ENCODE measurements at regions not wholly inside any gene's neighbourhood (a gene's known extent, or its start where the extent isn't known, plus 50 kb on each side); places are given as distances from the start of the nearest gene placed in this dataset.

DNA sequence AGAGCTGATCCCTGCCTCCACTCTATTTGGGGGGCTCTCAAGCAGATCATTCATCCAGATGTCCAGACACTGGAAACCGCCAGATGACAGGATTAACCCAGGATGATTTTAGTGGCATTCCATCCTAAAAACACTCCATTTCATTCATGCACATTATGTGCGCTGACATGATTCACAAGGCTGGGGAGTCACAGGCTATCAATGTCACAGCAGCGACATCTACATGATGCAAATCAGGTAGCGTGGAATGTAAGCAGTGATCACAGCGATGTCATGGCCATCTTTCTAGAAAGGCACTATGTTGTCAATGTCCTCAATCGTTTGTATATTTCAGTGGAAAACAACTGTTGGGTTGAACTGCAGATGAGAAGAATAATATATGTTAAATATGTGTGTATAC lies 331.5 kb upstream of the MSX2 start:
- TF ChIP-seq, protein P1, sequence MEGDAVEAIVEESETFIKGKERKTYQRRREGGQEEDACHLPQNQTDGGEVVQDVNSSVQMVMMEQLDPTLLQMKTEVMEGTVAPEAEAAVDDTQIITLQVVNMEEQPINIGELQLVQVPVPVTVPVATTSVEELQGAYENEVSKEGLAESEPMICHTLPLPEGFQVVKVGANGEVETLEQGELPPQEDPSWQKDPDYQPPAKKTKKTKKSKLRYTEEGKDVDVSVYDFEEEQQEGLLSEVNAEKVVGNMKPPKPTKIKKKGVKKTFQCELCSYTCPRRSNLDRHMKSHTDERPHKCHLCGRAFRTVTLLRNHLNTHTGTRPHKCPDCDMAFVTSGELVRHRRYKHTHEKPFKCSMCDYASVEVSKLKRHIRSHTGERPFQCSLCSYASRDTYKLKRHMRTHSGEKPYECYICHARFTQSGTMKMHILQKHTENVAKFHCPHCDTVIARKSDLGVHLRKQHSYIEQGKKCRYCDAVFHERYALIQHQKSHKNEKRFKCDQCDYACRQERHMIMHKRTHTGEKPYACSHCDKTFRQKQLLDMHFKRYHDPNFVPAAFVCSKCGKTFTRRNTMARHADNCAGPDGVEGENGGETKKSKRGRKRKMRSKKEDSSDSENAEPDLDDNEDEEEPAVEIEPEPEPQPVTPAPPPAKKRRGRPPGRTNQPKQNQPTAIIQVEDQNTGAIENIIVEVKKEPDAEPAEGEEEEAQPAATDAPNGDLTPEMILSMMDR (IDR thresholded peaks at IDR 0.05; ENCODE audit: low read depth, low read length), result no peak
- no peak for DNase-seq (ENCODE audit: extremely low read depth, low read depth)

DNA sequence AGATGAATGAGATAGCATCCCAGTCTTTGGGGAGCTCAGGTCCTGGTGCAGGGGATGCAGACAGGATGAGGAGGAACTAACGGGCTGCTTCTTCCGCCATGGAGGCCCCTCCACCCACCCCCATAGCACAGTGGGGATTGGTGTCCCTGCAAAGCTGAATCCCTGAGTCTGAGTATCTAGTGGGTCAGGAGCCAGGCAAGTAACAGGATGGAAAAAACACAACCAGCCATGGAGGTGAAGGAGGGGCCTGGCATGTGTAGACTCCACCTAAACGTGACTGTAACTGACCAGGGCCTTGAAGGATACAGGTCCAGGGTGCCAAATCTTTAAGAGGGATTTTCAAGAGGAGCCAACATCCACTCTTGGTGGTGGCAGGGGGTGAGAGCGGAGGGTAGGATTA lies 327.8 kb upstream of the MSX2 start:
- no peak for DNase-seq (ENCODE audit: extremely low read depth, low read depth)
- TF ChIP-seq, protein P1 (IDR thresholded peaks at IDR 0.05; ENCODE audit: low read depth, low read length), result no peak

DNA sequence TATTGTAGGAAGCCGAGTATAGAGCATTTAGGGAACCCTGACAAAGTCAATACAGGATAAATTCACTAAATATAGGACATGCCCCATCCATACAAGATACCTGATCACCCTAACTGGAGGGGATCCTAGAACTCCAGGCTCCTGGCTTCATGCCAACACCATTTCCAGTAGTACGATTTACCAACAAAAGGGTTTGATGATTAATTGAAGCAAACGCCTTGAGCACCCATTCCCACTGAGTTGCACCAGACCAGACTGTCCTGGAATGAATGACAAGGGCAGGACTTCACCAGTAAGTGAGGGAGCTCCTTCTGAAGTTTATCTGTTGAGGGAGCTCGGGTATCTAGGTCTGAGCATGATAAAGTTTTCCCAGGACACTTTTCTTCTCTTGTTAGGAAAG lies 327.2 kb upstream of the MSX2 start:
- TF ChIP-seq, protein P1 (IDR thresholded peaks at IDR 0.05; ENCODE audit: low read depth, low read length), result no peak
- DNase-seq (ENCODE audit: extremely low read depth, low read depth), result no peak

DNA sequence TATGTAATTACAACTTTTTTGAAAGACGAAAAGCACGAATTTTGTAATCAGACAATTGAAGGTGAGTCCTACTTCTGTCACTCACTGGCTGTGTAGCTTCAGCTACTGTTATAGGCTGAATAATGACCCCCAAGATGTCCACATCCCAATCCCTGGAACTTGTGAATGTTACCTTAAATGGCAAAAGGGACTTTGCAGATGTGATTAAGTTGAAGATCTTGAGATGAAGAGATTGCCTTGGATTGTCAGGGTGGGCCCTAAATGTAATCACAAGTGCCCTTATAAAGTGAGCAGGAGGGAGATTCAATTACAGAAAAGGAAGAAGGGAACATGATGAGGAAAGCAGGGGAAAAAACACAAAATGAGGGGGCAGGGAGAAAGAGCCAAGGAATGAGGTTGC lies 326.2 kb upstream of the MSX2 start:
- DNase-seq (ENCODE audit: extremely low read depth, low read depth), result no peak
- TF ChIP-seq, protein P1 (IDR thresholded peaks at IDR 0.05; ENCODE audit: low read depth, low read length), result no peak

DNA sequence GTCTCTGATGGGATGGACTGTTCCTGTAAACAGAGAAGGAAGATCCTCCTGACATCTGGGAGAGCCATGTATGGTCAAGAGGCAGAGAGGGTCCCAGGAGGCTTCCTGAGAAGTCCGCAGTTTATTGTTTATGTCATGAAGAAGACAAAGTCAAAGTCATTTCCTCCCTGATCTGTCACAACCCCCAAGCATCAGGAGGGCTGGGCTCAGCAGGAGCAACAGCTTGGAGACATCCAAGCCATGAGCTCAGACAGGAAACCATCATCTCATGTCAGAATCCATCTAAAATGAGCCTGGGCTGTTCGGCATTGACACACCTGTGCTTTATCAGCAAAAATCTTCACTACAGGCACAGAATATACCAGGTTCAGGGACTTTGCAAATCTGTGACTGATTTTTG lies 325.0 kb upstream of the MSX2 start:
- TF ChIP-seq, protein P1 (IDR thresholded peaks at IDR 0.05; ENCODE audit: low read depth, low read length), result no peak
- no peak for DNase-seq (ENCODE audit: extremely low read depth, low read depth)

DNA sequence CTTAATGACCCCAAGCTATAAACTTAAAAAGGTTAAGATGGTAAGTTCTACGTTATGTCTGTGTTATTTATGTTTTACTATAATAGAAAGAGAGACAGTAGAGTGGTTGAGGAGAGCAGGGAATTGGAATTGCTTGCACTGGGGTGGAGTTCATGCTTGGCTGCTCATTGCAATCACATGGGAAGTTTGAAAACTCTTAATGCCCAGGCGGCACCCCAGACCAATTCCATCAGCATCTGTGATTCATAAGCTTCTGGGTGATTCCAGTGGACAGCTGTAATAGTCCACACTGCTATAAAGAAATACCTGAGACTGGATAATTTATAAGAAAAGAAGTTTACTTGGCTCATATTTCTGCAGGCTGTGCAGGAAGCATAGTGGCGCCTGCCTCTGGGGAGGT lies 323.9 kb upstream of the MSX2 start:
- no peak for DNase-seq (ENCODE audit: extremely low read depth, low read depth)
- TF ChIP-seq, protein P1 (IDR thresholded peaks at IDR 0.05; ENCODE audit: low read depth, low read length), result no peak

DNA sequence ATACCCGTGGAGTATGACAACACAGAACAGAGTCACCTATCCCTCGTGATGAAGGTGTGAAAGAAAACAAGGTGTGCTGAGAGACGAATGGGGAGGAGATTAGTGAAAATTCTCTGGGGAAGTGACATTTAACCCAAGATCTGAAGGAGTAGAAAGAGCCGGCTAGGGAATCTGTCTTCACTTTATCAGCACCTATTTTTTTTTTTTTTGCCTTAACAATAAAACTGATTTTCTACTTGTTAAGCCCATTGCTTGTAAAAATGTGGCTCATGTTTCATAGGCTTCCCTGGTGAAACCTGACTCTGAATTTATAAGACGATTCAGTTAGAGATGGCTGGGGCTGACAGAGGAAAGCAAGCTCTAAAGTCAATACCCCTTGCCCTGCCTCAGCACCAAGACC lies 322.6 kb upstream of the MSX2 start:
- TF ChIP-seq, protein P1 (IDR thresholded peaks at IDR 0.05; ENCODE audit: low read depth, low read length), result no peak
- DNase-seq (ENCODE audit: extremely low read depth, low read depth), result no peak

Data from AG09319 (cell line).